ENCODE measurements at regions not wholly inside any gene's neighbourhood (a gene's known extent, or its start where the extent isn't known, plus 50 kb on each side); places are given as distances from the start of the nearest gene placed in this dataset.
A peak's percentile ranks its signal among the peaks of the same experiment; 100 is the strongest.

DNA sequence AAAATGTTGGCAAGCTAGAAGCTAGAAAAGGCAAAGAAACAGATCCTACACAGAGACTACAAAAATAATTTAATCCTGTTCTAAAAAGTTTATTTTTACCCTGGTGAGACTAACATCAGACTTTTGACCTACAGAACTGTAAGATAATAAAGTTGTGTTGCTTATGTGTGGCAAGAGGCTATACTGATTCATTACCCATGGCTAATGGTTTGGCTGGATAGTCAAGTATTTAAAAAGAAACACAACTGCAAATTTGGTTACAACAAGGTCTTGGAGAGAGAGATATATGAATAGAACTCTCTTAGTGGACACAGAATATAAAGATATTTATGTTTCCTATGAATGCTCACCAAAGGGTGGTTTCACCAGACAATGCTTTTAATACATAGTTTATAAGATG lies 364.2 kb upstream of the PLSCR5 start:
- DNase-seq (no peak), ATAC-seq (no peak)
- intact Hi-C loops (cut with DNase I): no loop called here

DNA sequence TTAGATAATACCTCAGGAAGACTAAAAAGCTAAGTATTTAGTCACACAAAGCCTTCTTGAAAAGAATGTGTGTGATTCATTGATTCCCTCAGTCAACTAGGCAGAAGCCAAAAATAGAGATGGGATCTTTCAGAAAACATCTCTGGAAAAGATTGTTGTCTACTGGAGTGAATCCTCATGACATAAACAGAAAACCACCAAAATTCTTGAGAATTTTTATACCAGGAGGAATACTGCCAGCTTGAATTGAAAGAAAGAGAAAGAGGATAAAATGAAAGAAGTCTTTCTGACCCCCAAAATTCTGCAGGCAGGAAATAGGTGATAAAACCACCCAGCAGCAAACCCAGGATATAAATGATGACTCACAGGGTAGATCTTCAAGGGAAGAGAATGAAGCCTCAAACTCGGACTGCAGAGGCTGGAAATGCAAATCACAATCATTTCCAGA lies 363.1 kb upstream of the PLSCR5 start:
- intact Hi-C loops (cut with DNase I): no loop called here
- DNase-seq (no peak), ATAC-seq (no peak)

DNA sequence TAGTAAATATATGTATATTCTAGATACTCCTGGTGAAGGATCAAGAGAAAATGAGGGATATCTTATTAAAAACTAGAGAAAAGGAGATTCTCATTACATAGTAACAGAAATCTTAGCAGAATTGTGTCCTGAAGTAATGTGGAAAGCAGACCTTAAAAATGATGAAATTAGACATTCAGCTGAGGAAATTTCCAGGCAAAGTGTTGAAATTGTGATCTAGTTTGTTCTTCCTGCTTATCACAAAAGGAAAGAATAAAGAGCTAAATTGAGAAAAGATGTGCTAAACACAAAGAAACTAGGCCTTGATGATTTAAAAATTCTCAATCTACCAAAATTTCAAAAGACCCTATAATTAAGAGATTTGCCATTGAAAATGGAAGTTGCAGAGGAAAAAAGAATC lies 362.6 kb upstream of the PLSCR5 start:
- no peak for DNase-seq
- ATAC-seq: no peak
- intact Hi-C loops (cut with DNase I): no loop called here

DNA sequence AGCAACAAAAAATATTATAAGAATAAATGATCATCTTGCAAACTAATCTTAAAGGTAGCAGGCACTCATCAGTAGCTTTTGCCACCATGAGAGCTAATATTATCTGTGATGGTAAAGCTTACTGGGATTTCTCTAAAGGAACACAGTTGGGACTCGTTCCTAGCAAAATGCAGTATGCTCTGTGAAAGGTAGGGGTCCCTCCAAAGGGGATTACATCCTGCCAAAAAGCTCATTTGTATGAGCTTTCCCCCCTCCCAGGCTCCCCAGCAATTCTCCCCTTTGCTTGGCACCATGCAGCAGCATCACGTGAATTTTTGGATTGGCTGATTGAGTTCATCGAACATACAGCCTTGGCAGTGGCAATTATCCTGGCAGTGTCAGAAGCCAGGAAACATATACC lies 361.0 kb upstream of the PLSCR5 start:
- intact Hi-C loops (cut with DNase I): no loop called here
- ATAC-seq (no peak), DNase-seq (no peak)

DNA sequence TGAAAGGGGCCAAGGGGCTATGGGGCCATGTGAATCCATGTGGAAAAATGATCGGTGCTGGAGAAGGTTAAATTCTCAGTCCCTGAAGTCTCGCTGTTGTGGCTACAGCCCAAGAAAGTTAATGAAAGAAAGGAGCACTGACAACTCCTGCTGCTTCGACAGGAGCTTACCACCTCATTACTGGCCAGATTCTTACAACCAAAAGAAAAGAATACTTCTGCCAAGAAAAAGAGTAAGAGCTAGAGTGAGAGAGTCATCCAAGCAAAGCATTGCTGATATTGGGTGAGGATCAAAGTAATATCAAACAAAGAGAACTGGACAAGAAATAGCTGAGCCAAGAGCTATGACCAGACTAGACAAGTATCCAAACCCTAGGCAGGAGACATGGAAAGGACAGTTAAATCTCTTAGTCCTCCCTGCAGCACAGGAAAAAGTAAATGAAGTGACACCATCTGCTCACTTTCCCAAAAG lies 348.4 kb upstream of the PLSCR5 start:
- ATAC-seq (no peak), DNase-seq (no peak)
- intact Hi-C loops (cut with DNase I): no loop called here

DNA sequence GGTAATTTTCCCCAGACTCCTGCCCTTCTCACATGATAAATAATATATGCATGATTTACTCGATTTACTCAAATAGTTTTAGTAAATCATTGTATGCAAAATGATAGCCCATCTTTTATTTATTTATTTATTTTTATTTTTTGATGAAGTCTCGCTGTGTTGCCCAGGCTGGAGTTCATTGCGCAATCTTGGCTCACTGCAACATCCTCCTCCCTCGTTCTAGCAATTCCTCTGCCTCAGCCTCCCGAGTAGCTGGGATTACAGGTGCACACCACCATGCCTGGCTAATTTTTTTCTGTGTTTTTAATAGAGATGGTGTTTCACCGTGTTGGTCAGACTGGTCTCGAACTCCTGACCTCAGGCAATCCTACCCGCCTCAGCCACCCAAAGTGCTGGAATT lies 343.8 kb upstream of the PLSCR5 start:
- ATAC-seq: no peak
- intact Hi-C loops (cut with DNase I): no loop called here
- no peak for DNase-seq

DNA sequence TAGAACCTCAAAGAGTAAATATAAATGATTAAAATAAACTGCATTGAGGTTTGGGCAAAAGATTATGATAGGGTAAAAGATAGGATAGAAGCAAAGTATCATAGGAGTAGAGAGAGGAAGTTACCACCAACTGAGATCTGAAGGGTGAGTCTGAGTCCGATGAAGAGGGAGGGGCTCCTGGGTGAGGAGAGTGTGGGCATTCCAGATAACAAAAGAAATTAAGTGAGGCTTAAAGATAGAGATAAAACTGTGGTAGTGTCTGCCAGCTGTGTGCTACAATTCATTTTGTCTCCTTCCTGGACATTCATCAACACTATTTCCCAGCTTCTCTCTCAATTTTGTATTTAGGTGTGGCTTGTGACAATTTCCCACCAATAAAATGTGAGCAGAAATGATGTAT lies 343.0 kb upstream of the PLSCR5 start:
- intact Hi-C loops (cut with DNase I): no loop called here
- DNase-seq: no peak

DNA sequence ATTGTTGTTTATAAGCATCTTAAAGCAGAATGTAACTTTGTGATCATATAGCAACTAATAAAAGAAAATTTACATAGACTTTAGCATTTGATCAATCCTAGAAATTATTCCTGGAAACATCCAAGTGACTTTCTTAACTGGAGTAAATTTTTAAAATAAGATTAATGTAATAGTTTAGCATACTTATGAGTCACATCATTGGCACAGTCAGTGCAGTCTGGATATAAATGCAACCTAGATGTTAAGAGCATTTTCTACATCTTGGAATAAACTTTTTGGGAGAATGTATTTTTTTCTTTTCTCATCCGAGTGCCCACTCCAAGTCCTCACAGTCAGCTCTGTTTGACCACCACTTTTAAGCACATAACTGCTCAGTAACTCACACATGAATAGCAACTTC lies 324.6 kb upstream of the PLSCR5 start:
- ATAC-seq (no peak), DNase-seq (no peak)
- intact Hi-C loops (cut with DNase I): no loop called here

More for the DNA sequence above, 343.0 kb upstream of the PLSCR5 start:
- ATAC-seq: no peak

DNA sequence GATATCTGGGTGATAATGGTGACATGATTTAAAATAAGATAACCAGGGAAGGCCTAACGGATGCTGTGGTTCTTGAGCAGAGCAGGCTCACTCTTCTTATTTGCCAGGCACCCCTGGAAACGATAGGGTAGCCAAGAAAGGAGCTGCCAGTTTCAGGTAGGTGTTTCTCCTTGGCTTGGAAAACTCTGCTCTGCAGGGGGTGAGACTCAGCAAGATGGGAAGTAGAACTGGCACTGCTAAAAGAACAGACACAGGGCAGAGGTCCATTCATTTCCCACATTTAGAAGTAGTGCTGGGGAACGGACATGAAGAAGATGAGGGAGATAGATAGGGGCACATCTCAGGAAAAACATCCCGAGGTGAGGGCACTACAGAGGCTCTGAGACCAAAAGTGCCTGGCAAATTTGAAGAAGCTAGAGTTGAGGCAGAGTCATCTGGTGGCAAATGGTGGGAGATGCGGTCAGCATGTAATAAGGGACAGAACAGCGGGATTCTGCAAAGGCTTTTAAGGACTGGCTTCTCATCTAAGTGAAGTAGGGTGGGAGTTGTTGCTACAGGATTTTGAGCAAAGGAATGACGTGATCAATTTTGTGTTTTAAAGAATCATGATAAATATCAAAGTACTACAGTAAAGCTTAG lies 323.4 kb upstream of the PLSCR5 start:
- intact Hi-C loops (cut with DNase I): no loop called here
- ATAC-seq: no peak
- DNase-seq: no peak

DNA sequence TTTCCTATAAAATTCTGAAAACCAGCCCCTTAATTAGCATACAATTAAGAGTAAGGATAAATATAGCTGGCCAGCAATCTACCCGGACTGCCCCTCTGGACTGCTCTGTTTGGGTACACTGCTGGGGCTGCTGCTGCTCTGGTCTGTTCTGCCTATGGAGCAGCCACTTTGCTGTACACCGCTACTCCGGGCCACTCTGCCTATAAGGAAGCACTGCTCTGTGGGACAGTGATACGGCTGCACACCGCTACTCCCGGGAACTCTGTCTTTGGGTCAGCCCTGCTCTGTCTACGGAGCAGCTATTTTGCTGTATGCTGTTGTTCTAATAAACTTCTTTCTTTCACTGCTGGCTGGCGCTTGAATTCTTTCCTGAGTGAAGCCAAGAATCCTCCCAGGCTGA lies 316.5 kb upstream of the PLSCR5 start:
- intact Hi-C loops (cut with DNase I): no loop called here
- ATAC-seq (peak; percentile 35 to 67), DNase-seq (no peak)

DNA sequence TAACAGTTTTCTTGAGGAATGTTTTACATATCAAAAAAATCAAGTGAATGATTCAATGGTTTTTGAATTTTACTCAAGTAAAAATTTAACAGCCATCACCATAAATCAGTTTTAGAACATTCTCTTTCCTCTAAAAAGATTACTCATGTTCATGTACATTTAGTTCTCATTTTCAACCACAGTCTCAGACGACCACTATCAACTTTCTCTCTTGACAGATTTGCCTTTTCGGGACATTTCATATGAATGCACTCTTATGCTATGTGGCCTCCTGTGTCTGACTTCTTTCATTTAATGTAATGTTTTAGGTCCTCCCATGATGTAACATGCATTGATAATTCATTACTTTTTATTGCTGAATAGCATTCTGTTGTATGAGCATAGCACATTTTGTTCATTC lies 309.3 kb upstream of the PLSCR5 start:
- DNase-seq (no peak), ATAC-seq (no peak)
- intact Hi-C loops (cut with DNase I): no loop called here

DNA sequence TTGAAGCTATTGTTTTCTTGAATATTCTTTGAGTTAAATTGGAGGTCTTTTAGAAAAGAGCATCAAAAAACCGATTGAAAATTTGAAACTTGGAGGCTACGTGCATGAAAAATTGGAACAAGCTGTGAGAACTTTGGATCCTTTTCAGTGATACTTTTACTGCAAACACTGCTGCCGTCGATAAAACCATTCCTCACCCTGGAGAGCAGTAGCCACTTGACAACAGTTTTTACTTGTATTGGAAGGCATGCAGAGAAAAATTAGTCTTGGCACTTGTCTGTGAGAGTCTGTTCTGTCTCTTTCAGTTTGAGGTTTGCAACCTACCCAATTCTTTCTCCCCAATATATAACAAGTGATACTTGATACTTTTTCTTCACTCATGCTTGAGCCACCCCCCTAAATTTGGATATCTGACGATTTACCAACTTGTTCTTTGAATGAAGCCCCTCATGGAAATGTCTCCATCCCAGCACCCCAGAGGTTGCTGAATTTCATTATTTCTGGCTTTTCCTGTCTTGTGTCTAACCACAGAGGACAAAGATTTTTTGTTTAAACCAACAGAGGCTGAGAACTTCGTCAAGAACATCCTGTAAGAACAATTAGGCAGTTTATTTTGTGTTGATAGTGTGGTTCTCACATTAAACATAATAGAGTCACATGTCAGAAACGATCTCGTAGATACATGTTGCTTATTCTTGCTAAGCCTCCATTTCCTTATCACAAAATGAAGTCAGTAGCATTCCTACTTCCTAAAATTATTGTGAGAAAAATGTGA lies 307.3 kb upstream of the PLSCR5 start:
- DNase-seq (no peak), ATAC-seq (no peak)
- intact Hi-C loops (cut with DNase I): no loop called here

DNA sequence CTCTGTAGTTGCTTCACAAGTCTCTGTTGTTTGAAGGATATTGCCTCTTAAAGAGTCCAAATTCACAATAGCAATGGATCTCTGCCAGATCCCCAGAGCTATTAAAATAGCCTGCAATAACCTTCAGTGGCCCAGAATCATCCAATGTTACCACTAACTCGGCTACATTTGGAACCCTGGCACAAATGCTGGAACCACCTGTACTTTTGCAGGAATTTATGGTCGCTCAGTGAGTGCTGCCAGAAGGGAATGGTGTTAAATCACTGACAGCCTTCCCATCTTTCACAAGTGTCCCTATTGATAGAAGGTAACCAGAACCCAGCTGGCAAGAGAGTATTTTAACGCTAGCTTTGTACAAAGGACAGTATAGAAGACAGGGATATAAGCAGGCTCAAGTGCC lies 298.8 kb upstream of the PLSCR5 start:
- ATAC-seq (peak; percentile 92 to 96), DNase-seq (peak; percentile 40)
- intact Hi-C loops (cut with DNase I): loop anchor here in 1 of 2 donors (5.0 kb wide), 1 partner anchor 37 kb away; no protein-coding TSS in a partner anchor

DNA sequence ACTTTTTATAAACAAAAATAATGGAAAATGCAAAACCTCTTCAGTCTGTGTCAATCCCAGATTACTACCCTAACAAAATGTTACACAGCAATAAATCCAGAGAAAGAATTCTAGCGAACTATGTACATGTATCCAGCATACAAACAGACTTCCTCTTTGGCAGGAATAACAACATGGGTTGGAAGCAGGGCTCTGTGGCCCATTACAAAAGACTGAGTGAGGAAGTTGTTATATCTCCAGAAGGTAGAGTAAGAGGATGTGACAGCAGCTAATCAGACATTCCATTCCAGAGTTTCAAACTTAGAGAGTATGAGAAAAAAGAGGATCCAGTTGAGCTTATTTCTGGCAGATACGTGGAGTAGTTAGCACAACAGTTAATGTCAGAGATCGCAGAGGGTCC lies 294.0 kb upstream of the PLSCR5 start:
- DNase-seq (no peak), ATAC-seq (no peak)
- intact Hi-C loops (cut with DNase I): no loop called here

DNA sequence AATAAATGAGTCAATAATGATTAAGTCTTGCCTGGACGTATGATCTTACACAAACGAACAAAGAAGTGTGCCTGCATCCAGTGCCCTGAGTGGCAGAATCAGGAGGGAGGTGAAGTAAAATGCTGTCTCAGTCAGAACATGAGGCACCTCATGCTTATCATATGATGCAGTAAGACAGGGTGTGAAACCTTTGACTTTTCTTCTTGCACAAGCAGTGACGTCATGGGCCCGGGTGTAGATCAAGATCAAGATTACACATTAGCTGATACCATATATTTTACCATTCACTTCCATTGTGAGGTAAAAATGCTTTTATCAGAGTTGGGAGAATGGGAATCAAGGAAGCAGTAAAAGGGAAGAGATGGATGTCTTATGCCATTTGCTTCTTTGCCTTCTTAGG lies 291.6 kb upstream of the PLSCR5 start:
- ATAC-seq: no peak
- DNase-seq: no peak
- intact Hi-C loops (cut with DNase I): no loop called here

DNA sequence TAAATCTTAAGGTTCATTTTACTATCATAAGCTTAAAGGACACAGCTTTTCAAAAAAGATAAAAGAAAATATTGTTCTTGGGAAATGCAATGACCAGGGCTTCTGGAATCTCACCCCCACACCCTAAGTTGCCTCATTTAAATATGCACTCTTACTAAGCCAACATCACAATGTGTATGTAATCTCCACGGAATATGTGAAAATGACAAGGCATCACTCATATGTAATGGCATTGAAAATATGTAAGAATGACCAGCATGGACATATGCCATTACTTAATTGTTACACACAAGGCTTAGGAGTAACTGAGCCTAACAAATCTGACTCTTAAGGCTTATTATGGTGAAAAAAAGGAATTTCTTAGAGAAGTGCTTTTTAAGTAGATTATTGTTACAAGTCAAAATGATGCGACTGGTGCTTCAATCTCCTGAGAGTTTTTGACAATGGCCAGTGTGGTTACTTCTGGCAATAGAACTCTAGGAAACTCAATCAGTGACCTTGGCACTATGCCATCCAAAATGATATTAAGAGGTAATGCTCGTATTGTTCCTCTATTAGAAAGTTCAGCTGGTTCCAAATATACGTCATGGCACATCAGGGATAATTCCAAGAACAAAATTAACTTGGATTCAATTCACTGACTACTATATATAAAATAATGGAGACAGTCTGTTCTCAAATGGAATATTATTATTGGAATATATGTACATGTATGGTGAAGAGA lies 290.0 kb upstream of the PLSCR5 start:
- DNase-seq: no peak
- intact Hi-C loops (cut with DNase I): no loop called here
- ATAC-seq: no peak

DNA sequence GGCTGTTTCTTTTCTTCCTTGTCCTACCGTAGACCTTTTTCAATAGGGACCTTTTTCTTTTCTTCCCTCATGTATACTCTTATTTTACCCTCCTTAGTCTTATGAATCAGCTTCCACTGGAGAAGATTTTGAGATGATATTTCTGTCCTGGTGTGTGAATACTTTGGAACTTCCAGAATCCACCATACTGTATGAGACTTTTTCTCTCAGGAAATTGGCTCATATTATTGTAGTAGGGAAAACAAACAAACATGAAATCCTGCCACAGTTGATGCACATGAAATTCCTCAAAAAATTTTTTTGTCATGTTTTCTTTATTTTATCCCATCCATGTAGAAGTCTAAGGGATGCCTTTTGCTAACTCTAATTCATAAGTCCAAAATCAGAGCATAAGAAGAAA lies 289.3 kb upstream of the PLSCR5 start:
- intact Hi-C loops (cut with DNase I): no loop called here

DNA sequence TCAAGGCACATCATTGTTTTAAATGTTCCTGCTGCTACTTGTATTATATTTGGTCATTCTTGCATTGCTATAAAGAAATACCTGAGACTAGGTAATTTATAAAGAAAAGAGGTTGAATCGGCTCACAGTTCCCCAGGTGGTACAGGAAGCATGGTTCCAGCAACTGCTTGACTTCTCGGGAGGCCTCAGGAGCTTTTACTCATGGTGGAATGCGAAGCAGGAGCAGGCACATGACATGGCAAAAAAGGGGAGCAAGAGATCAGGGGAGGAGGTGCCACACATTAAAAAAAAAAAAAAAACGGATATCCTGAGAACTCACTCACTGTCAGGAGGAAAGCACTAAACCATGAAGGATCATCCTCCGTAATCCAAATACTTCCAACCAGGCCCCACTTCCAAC lies 286.9 kb upstream of the PLSCR5 start:
- no peak for DNase-seq
- intact Hi-C loops (cut with DNase I): no loop called here
- ATAC-seq: no peak

More for the DNA sequence above, 289.3 kb upstream of the PLSCR5 start:
- ATAC-seq (no peak), DNase-seq (no peak)

DNA sequence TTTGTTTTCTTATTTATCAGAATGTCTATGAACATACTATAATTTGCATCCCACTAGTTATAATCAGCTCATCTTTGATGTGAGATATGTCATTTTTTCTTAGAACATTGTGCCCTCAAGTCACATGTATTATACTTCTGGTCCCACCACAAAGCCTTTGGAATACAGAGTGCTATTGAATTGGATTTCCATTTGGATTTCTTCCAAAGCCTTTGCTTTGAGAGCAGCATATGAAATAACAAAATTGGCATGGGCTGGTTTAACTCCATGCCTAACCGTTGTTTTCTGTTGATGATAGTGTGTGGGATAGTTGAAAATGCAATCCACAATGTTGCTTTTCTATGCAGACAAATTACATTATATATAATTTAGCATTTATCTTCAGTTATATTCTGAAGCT lies 284.5 kb upstream of the PLSCR5 start:
- DNase-seq (no peak), ATAC-seq (no peak)
- intact Hi-C loops (cut with DNase I): no loop called here

DNA sequence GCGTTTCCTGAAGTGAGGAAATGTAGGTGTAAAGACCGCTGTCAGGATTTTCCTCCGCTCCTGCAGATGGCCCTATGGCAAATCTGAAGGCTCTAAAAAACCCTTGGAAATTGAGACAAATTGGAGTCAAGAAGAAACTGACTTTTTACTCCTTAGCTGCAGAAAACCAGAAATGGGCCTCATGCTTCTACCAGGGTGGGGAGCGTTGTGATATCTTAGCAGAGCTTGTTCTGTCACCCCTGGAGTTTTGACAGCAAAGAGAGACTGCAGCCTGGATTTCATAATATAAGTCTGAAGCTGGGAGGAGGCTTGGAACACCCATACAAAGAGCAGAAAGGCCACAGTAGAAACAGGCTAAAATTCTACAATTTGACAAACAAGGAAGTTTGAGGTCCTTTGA lies 283.0 kb upstream of the PLSCR5 start:
- ATAC-seq (no peak), DNase-seq (no peak)

More for the DNA sequence above, 283.0 kb upstream of the PLSCR5 start:
- intact Hi-C loops (cut with DNase I): no loop called here

Measured in left cardiac atrium (tissue), 4 donors.